Lung (tissue), 11 donors: ENCODE measurements at regions not wholly inside any gene's neighbourhood (a gene's known extent, or its start where the extent isn't known, plus 50 kb on each side); places are given as distances from the start of the nearest gene placed in this dataset.

Source experiments
- ATAC-seq: fragments of 200-7000 bp; cut with Tn5 transposase; one replicate; pipeline ENCODE4 v1.9.1; 2020; ENCODE audit warnings: moderate number of reproducible peaks; ENCODE audit not compliant: insufficient read depth, low FRiP score
- DNase-seq, 3 donors: peaks; one replicate each; pipeline ENCODE4 v3.0.0-alpha.2; 2013 to 2017
- H3K27ac ChIP-seq, 2 donors: one replicate each; pipeline ENCODE4 v1.5.1; 2013; ENCODE audit warnings: mild to moderate bottlenecking in 2 of 2, moderate library complexity in 2 of 2, control low read depth in 1 of 2, inconsistent platforms in 1 of 2, low read depth in 1 of 2, low read length in 1 of 2
- H3K27me3 ChIP-seq, 3 donors: one replicate each; pipeline ENCODE4 v1.5.1; 2013; ENCODE audit warnings: low read length in 2 of 3; ENCODE audit not compliant: control insufficient read depth in 3 of 3, insufficient read depth in 3 of 3
- H3K36me3 ChIP-seq, 4 donors: one replicate each; pipeline ENCODE4 v1.5.1; 2013; ENCODE audit warnings: low read length in 4 of 4, mild to moderate bottlenecking in 1 of 4, moderate library complexity in 1 of 4; ENCODE audit not compliant: control insufficient read depth in 4 of 4, insufficient read depth in 4 of 4
- H3K4me1 ChIP-seq, 5 donors: one replicate each; pipeline ENCODE4 v1.5.1; 2013; ENCODE audit warnings: low read length in 5 of 5, mild to moderate bottlenecking in 2 of 5, moderate library complexity in 1 of 5; ENCODE audit not compliant: control insufficient read depth in 5 of 5, insufficient read depth in 5 of 5
- H3K4me3 ChIP-seq: one replicate; pipeline ENCODE4 v1.5.1; 2013; ENCODE audit warnings: mild to moderate bottlenecking, control low read depth, moderate library complexity
- H3K9ac ChIP-seq, 2 donors: one replicate each; pipeline ENCODE4 v1.5.1; 2013; ENCODE audit warnings: low read length in 2 of 2, control low read depth in 1 of 2; ENCODE audit not compliant: insufficient read depth in 1 of 2
- H3K9me3 ChIP-seq, 4 donors: one replicate each; pipeline ENCODE4 v1.5.1; 2013; ENCODE audit warnings: low read length in 3 of 4, mild to moderate bottlenecking in 1 of 4, moderate library complexity in 1 of 4; ENCODE audit not compliant: control insufficient read depth in 4 of 4, insufficient read depth in 3 of 4
- CTCF ChIP-seq: IDR thresholded peaks from 2 replicates; pipeline ENCODE4 v1.5.1; 2012; ENCODE audit warnings: mild to moderate bottlenecking; ENCODE audit errors: control extremely low read depth, extremely low read depth
- WGBS, 2 donors: extraction: QIAGEN DNeasy Blood & Tissue Kit; methylation state at CpG; one replicate each; pipeline ENCODE4 v1.1.7; 2013; 5-methylcytosine and 5-hydroxymethylcytosine counted together
- donor health status: control.
- donor health status: control.
- donor health status: Bipolar disorder and iron deficiency.
- donor health status: healthy.
- donor health status: DM: yes; HTN: yes; CAD: no.

- peaks cover 0 to 37% (median 19%) of the 10 kb centered on the region in 5 donors for H3K4me1 ChIP-seq
- no peaks in the 10 kb centered on the region for H3K9me3 ChIP-seq
- no peak overlapping the region for H3K9ac ChIP-seq
- ATAC-seq (peak; percentile 45), DNase-seq (no peak)
- 78 to 90% methylated on average over 4 of the region's 4 CpGs for WGBS, 2 donors
- no peaks in the 10 kb centered on the region for H3K27me3 ChIP-seq
- H3K27ac ChIP-seq, result no peak overlapping the region
- no peak overlapping the region for H3K4me3 ChIP-seq
- H3K36me3 ChIP-seq, result no peaks in the 10 kb centered on the region
- TF ChIP-seq CTCF, result no peak
Measured at GRCh38 chr16:66189951-66190350, 176.5 kb upstream of the CDH5 start.

GRCh38 chr16:66188917-66189725 lies 177.4 kb upstream of the CDH5 start:
- H3K9ac ChIP-seq, result no peak overlapping the region
- H3K4me3 ChIP-seq, result no peak overlapping the region
- H3K9me3 ChIP-seq, result no peaks in the 10 kb centered on the region
- WGBS, 2 donors, result 72 to 77% methylated on average over 10 of the region's 10 CpGs
- H3K27ac ChIP-seq, result peak overlapping the region in 1 of 2 donors; percentile 42
- ATAC-seq (no peak), DNase-seq (peak; percentile 93 to 98 (median 98))
- H3K27me3 ChIP-seq, result no peaks in the 10 kb centered on the region
- H3K4me1 ChIP-seq, result peaks cover 0 to 35% (median 19%) of the 10 kb centered on the region in 5 donors
- TF ChIP-seq CTCF, result no peak
- H3K36me3 ChIP-seq, result no peaks in the 10 kb centered on the region

GRCh38 chr16:66186251-66186785 lies 180.2 kb upstream of the CDH5 start:
- TF ChIP-seq CTCF, result no peak
- no peak for ATAC-seq
- 73 to 76% methylated on average over 4 of the region's 4 CpGs for WGBS, 2 donors

More at GRCh38 chr16:66186251-66186785, 180.2 kb upstream of the CDH5 start:
- Histone ChIP-seq H3K27ac (no peak overlapping the region), H3K9me3 (no peaks in the 10 kb centered on the region), H3K27me3 (no peaks in the 10 kb centered on the region), H3K4me1 (peaks cover 0 to 35% (median 19%) of the 10 kb centered on the region in 5 donors), H3K4me3 (no peak overlapping the region), H3K36me3 (no peaks in the 10 kb centered on the region), H3K9ac (no peak overlapping the region)
- peak in 2 of 3 donors; percentile 44 to 60 for DNase-seq
